Panc1 (cell line): ENCODE measurements at regions not wholly inside any gene's neighbourhood (a gene's known extent, or its start where the extent isn't known, plus 50 kb on each side); places are given as distances from the start of the nearest gene placed in this dataset.

ENCODE experiments used
- CTCF ChIP-seq: fragments of 450-650 bp; IDR thresholded peaks from 2 replicates; pipeline ENCODE4 v1.5.1; 2017; ENCODE audit warnings: mild to moderate bottlenecking
- POLR2AphosphoS5 ChIP-seq: IDR thresholded peaks from 2 replicates; pipeline ENCODE4 v1.6.1; 2012; ENCODE audit warnings: mild to moderate bottlenecking, low read depth, low read length, moderate library complexity
- SIN3A ChIP-seq: IDR thresholded peaks from 2 replicates; pipeline ENCODE4 v1.6.1; 2012; ENCODE audit warnings: low read depth, mild to moderate bottlenecking, low read length, moderate library complexity, borderline replicate concordance; ENCODE audit not compliant: insufficient read depth
- TF ChIP-seq, protein P1 (sequence below), 2 experiments: IDR thresholded peaks; 2 replicates each; pipeline ENCODE4 v1.6.1; 2011 to 2012; ENCODE audit warnings: low read depth in 2 of 2, control low read depth in 1 of 2, low read length in 1 of 2, mild to moderate bottlenecking in 1 of 2, moderate library complexity in 1 of 2; ENCODE audit not compliant: insufficient read depth in 1 of 2

GRCh38 chr11:127804747-127805400 lies 782.5 kb downstream of the ETS1 start:
- TF ChIP-seq CTCF = no peak
- no peak for TF ChIP-seq SIN3A
- TF ChIP-seq, protein P1, sequence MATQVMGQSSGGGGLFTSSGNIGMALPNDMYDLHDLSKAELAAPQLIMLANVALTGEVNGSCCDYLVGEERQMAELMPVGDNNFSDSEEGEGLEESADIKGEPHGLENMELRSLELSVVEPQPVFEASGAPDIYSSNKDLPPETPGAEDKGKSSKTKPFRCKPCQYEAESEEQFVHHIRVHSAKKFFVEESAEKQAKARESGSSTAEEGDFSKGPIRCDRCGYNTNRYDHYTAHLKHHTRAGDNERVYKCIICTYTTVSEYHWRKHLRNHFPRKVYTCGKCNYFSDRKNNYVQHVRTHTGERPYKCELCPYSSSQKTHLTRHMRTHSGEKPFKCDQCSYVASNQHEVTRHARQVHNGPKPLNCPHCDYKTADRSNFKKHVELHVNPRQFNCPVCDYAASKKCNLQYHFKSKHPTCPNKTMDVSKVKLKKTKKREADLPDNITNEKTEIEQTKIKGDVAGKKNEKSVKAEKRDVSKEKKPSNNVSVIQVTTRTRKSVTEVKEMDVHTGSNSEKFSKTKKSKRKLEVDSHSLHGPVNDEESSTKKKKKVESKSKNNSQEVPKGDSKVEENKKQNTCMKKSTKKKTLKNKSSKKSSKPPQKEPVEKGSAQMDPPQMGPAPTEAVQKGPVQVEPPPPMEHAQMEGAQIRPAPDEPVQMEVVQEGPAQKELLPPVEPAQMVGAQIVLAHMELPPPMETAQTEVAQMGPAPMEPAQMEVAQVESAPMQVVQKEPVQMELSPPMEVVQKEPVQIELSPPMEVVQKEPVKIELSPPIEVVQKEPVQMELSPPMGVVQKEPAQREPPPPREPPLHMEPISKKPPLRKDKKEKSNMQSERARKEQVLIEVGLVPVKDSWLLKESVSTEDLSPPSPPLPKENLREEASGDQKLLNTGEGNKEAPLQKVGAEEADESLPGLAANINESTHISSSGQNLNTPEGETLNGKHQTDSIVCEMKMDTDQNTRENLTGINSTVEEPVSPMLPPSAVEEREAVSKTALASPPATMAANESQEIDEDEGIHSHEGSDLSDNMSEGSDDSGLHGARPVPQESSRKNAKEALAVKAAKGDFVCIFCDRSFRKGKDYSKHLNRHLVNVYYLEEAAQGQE (IDR thresholded peaks at IDR 0.05; ENCODE audit: insufficient read depth in 1 of 2, low read depth in 2 of 2, low read length in 1 of 2) = no peak
- no peak for TF ChIP-seq POLR2AphosphoS5
